Stimulated activated CD8-positive, alpha-beta memory T cell treated with anti-CD3 and anti-CD28 coated beads, Interleukin-2, amount 100 ng/mL, for 1 hour (primary cell): ENCODE measurements at regions not wholly inside any gene's neighbourhood (a gene's known extent, or its start where the extent isn't known, plus 50 kb on each side); places are given as distances from the start of the nearest gene placed in this dataset.

Source experiments
- DNase-seq, 2 donors: peaks; one replicate each; pipeline ENCODE4 v3.0.0-alpha.2; 2020; ENCODE audit warnings: low read depth in 2 of 2

GRCh38 chr5:123776761-123777160, 264.8 kb downstream of the CSNK1G3 start:
- no peak for DNase-seq

- DNase-seq = no peak
These were observed 259.7 kb downstream of the CSNK1G3 start for GRCh38 chr5:123771715-123772114.

- no peak for DNase-seq
These were observed 251.2 kb downstream of the CSNK1G3 start for GRCh38 chr5:123763201-123763600.

GRCh38 chr5:123756816-123757215, 244.8 kb downstream of the CSNK1G3 start:
- no peak for DNase-seq

- DNase-seq = no peak
These were observed 244.3 kb downstream of the CSNK1G3 start for GRCh38 chr5:123756318-123756665.

- DNase-seq = no peak
These were observed 243.8 kb downstream of the CSNK1G3 start for GRCh38 chr5:123755653-123756317.

- no peak for DNase-seq
These were observed 242.9 kb downstream of the CSNK1G3 start for GRCh38 chr5:123754908-123755307.

- no peak for DNase-seq
These were observed 242.2 kb downstream of the CSNK1G3 start for GRCh38 chr5:123753937-123754891.

- no peak for DNase-seq
These were observed 241.4 kb downstream of the CSNK1G3 start for GRCh38 chr5:123753180-123753936.

- no peak for DNase-seq
These were observed 240.7 kb downstream of the CSNK1G3 start for GRCh38 chr5:123752552-123753179.

- no peak for DNase-seq
These were observed 239.7 kb downstream of the CSNK1G3 start for GRCh38 chr5:123751670-123752069.

GRCh38 chr5:123748239-123748638, 236.3 kb downstream of the CSNK1G3 start:
- no peak for DNase-seq

- no peak for DNase-seq
These were observed 234.8 kb downstream of the CSNK1G3 start for GRCh38 chr5:123746683-123747360.

- no peak for DNase-seq
These were observed 232.1 kb downstream of the CSNK1G3 start for GRCh38 chr5:123743990-123744583.

- DNase-seq = no peak
These were observed 223.4 kb downstream of the CSNK1G3 start for GRCh38 chr5:123735384-123735783.

GRCh38 chr5:123732257-123732656, 220.3 kb downstream of the CSNK1G3 start:
- no peak for DNase-seq

GRCh38 chr5:123722451-123722850, 210.5 kb downstream of the CSNK1G3 start:
- DNase-seq = no peak

- DNase-seq = no peak
These were observed 209.8 kb downstream of the CSNK1G3 start for GRCh38 chr5:123721675-123722276.

GRCh38 chr5:123720955-123721354, 209.0 kb downstream of the CSNK1G3 start:
- DNase-seq = no peak

GRCh38 chr5:123720339-123720738, 208.4 kb downstream of the CSNK1G3 start:
- DNase-seq = no peak
